ENCODE measurements at regions not wholly inside any gene's neighbourhood (a gene's known extent, or its start where the extent isn't known, plus 50 kb on each side); places are given as distances from the start of the nearest gene placed in this dataset.

DNA sequence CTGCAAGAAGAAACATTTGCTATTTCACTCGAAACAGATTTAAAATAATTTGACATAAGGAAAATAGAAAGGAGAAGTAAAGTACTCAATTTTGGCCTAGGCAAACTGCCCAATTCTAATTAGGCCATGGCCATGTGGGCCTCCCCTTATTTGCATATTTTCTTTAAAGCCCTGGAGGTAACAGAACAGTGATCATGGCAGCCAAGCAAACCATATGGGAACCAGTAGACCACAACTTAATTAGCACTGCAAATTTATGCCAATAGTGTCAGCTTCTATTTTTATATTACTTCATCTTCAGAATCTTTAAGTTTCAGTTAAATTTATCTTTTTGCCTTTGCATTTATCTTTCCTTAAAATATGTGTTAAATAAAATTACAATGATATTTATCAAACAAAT, 63.3 kb upstream of the THSD7A start:
- DNase-seq (ENCODE audit: low spot score in 2 of 2), result no peak
- H3K27me3 ChIP-seq (ENCODE audit: low read depth), result no peaks in the 10 kb centered on the region
- no peaks in the 10 kb centered on the region for H3K36me3 ChIP-seq (replicated peaks)
- in situ Hi-C loops (cut with MboI; ENCODE audit: low sequenced_read_pairs), result no loop called here
- H3K4me1 ChIP-seq, result peaks cover 11% of the 10 kb centered on the region
- H3K4me3 ChIP-seq, result no peak overlapping the region
- no peaks in the 10 kb centered on the region for H3K9me3 ChIP-seq

DNA sequence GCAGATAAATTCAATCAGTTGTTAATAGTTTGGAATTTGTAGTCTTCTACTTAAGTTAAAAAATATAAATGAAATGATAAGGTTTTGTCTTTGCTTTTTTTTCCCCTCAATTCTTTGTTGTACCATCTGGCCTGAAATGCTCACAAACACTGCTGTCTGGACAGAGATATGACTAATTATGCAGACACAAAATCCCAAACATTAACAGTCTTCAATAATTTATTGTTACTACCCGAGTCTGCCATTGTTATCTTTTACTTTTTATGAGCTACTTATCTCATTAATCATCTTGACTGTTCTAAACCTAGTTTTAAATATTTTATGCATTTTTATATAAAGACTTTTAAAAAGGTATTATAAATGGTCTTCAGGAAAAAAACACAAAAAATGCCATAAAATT, 64.7 kb upstream of the THSD7A start:
- Histone ChIP-seq H3K27me3 (ENCODE audit: low read depth) (no peaks in the 10 kb centered on the region), H3K9me3 (no peaks in the 10 kb centered on the region), H3K36me3 (replicated peaks) (no peaks in the 10 kb centered on the region), H3K4me3 (no peak overlapping the region), H3K4me1 (peaks cover 21% of the 10 kb centered on the region)
- DNase-seq (ENCODE audit: low spot score in 2 of 2), result peak in 1 of 2 experiments; percentile 34
- in situ Hi-C loops (cut with MboI; ENCODE audit: low sequenced_read_pairs), result no loop called here

DNA sequence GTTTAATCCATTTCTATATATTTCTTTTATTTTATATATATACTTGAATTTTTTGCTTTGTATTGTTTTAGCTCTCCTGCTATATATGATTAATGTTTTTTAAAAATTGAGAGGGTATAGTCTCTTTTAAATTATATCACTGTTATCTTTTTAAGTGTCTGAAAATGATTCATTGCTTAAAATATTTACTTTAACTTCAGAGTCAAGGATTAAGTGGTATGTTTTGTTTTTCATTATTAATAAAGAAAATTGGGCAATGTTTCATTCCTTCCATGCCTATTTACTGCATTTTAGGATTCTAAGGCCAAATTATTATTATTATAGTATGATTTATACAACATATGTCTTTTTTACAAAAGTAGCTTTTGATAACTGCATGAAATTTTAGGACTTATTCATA, 67.2 kb upstream of the THSD7A start:
- Histone ChIP-seq H3K9me3 (no peaks in the 10 kb centered on the region), H3K4me3 (no peak overlapping the region), H3K4me1 (peaks cover 21% of the 10 kb centered on the region), H3K27me3 (ENCODE audit: low read depth) (no peaks in the 10 kb centered on the region), H3K36me3 (replicated peaks) (no peaks in the 10 kb centered on the region)
- no peak for DNase-seq (ENCODE audit: low spot score in 2 of 2)
- in situ Hi-C loops (cut with MboI; ENCODE audit: low sequenced_read_pairs), result no loop called here

DNA sequence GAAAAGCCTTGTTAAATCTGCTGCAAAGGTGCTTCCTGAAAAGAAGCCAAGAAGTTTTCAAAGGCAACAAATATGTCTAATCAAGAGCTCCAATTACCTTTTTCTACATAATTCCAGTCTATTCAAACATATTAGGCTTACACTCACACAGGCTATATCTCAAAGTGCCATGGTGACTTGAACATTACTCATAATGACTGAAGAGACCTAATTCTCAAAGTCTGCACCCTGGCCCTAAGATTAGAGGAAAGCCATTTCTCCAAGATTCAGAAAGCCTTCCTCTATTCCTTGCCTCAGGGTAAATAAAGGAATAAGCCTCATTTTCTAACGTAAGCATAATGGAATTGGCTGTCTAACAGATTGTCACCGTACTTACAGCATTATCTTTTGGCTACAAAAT, 78.3 kb upstream of the THSD7A start:
- no peaks in the 10 kb centered on the region for H3K36me3 ChIP-seq (replicated peaks)
- H3K4me1 ChIP-seq, result peaks cover 6% of the 10 kb centered on the region; the same call in 1 of the 2 replicates
- no peak for DNase-seq (ENCODE audit: low spot score in 2 of 2)
- in situ Hi-C loops (cut with MboI; ENCODE audit: low sequenced_read_pairs), result no loop called here
- no peaks in the 10 kb centered on the region for H3K27me3 ChIP-seq (ENCODE audit: low read depth)
- no peak overlapping the region for H3K4me3 ChIP-seq
- no peaks in the 10 kb centered on the region; the same call in 1 of the 2 replicates for H3K9me3 ChIP-seq

DNA sequence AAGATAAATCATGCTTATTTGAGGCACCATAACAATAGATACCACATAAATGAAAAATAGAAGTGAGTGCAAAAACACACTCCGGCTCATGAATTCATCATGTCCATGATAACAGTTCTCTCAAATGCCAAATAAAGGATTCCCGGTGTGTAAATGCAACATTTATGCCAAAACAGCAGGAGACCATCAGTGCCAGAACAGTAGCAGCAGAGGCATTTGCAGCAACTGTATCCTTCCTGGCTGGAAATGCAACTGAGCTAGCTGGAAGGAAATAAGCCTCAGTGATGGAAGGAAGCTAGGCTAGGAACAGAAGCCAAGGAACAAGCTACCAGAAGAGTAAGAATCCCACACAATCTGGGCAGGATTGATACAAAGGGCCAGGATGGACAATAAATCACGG, 79.9 kb upstream of the THSD7A start:
- Histone ChIP-seq H3K4me1 (peaks cover 6% of the 10 kb centered on the region; the same call in 1 of the 2 replicates), H3K4me3 (no peak overlapping the region)
- in situ Hi-C loops (cut with MboI; ENCODE audit: low sequenced_read_pairs), result no loop called here

DNA sequence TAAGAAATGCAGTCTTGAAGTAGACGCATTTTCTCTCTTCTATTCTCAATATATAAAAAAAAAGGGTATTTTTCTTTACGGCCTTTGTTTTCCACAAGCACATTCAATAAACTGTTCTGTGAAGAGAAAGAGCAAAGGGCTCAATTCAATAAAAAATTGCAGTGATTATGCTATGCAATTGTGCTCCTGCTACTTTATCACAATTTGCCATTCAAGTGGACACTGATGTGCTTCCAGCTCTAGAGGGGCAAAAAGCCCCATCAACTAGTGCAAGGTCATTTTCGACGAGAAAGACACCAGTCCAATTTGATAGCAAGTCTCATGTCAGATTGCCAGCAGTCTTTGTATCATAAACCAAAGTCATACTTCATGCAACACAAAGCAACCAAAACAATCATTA, 82.6 kb upstream of the THSD7A start:
- in situ Hi-C loops (cut with MboI; ENCODE audit: low sequenced_read_pairs), result no loop called here
- peaks cover 6% of the 10 kb centered on the region; the same call in 1 of the 2 replicates for H3K4me1 ChIP-seq
- no peaks in the 10 kb centered on the region for H3K27me3 ChIP-seq (ENCODE audit: low read depth)
- no peaks in the 10 kb centered on the region; the same call in 1 of the 2 replicates for H3K9me3 ChIP-seq
- H3K4me3 ChIP-seq, result no peak overlapping the region
- no peaks in the 10 kb centered on the region for H3K36me3 ChIP-seq (replicated peaks)
- DNase-seq (ENCODE audit: low spot score in 2 of 2), result no peak

More for the DNA sequence above, 79.9 kb upstream of the THSD7A start:
- DNase-seq (ENCODE audit: low spot score in 2 of 2), result no peak
- no peaks in the 10 kb centered on the region for H3K27me3 ChIP-seq (ENCODE audit: low read depth)
- no peaks in the 10 kb centered on the region for H3K36me3 ChIP-seq (replicated peaks)
- no peaks in the 10 kb centered on the region; the same call in 1 of the 2 replicates for H3K9me3 ChIP-seq

DNA sequence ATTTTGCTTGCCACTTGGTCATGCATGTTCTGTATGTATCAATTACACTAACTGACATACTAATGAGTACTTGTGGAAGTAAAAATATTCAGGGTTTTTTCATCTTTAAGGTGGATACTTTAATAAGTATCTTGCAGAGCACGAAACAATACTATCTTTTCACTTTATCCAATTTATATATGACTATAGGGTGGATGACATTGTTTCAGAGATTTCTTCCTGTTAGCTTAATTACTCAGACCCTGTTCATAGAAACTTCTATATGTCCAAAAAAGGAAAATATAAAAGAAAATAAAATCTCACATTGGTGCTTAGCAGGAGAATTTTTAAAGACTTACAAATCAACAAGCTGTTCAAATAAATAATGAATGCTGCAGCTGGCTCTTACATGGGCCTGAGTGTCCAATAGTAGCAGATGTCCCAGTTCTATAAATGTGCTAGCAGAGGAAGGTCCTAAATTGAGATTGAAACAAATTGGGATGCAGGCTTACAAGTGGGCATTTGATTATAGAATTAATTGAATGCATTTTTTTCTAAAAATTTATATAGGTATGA, 91.5 kb upstream of the THSD7A start:
- H3K27me3 ChIP-seq (ENCODE audit: low read depth), result no peaks in the 10 kb centered on the region
- H3K36me3 ChIP-seq (replicated peaks), result no peaks in the 10 kb centered on the region
- no peaks in the 10 kb centered on the region for H3K4me1 ChIP-seq
- no peak overlapping the region for H3K4me3 ChIP-seq
- no peaks in the 10 kb centered on the region for H3K9me3 ChIP-seq
- DNase-seq (ENCODE audit: low spot score in 2 of 2), result no peak
- in situ Hi-C loops (cut with MboI; ENCODE audit: low sequenced_read_pairs), result no loop called here

DNA sequence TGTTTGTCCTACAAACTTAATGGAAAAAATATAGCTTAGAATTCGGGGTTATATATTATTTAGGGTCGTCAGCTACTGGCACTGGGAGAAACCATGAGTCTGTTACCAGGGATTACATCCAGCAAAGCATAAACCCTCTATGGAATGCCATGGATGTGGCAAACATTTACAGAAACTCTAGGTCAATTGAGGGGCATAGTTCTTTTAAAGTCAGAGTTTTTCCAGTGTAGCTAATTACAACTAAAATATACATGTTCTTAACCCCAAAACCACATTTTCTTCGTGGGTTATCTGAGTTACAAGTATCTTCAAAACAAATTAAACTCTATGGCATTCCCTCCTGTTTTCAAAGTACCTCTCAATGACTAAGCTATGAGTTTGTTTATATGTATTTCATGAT, 99.3 kb upstream of the THSD7A start:
- Histone ChIP-seq H3K4me1 (no peaks in the 10 kb centered on the region), H3K36me3 (replicated peaks) (no peaks in the 10 kb centered on the region), H3K27me3 (ENCODE audit: low read depth) (no peaks in the 10 kb centered on the region), H3K4me3 (no peak overlapping the region), H3K9me3 (no peaks in the 10 kb centered on the region)
- DNase-seq (ENCODE audit: low spot score in 2 of 2), result no peak
- in situ Hi-C loops (cut with MboI; ENCODE audit: low sequenced_read_pairs), result no loop called here

DNA sequence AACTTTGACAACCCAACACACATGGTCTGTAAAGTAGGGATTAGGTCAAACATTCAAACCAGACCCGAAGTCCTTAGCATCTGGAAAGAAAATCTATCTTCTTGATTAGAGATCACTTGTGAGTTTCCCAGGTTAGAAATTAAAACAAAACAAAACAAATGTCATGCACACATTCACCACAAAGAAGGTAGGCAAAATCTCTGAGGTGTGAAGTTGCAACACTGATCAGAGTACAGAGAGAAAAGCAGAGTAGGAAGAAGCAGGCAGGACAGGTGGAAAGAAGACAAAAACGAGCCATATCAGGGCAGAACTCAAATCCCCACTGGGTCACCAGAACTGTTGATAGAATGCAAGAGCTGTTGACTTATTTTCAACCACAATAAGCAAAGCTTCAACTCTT, 102.8 kb upstream of the THSD7A start:
- DNase-seq (ENCODE audit: low spot score in 2 of 2), result no peak
- in situ Hi-C loops (cut with MboI; ENCODE audit: low sequenced_read_pairs), result no loop called here
- Histone ChIP-seq H3K4me3 (no peak overlapping the region), H3K36me3 (replicated peaks) (no peaks in the 10 kb centered on the region), H3K27me3 (ENCODE audit: low read depth) (no peaks in the 10 kb centered on the region), H3K4me1 (no peaks in the 10 kb centered on the region), H3K9me3 (no peaks in the 10 kb centered on the region)

DNA sequence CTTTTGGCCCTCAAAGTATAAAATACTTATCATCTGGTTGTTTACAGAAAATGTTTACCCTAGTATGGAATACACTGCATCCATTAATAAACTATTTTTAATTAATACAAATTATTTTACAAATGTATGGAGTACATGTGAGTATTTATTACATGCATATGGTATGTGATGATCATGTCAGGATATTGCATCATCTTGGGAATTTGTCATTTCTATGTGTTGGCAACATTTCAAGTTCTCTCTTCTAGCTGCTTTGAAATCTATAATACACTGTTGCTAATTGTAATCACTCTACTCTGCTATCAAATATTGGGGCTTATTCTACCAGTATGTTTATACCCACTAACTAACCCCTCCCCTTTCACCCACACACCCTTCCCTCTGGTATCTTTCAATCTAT, 103.9 kb upstream of the THSD7A start:
- in situ Hi-C loops (cut with MboI; ENCODE audit: low sequenced_read_pairs), result no loop called here
- Histone ChIP-seq H3K9me3 (no peaks in the 10 kb centered on the region), H3K36me3 (replicated peaks) (no peaks in the 10 kb centered on the region), H3K27me3 (ENCODE audit: low read depth) (no peaks in the 10 kb centered on the region), H3K4me3 (no peak overlapping the region), H3K4me1 (no peaks in the 10 kb centered on the region)
- no peak for DNase-seq (ENCODE audit: low spot score in 2 of 2)

DNA sequence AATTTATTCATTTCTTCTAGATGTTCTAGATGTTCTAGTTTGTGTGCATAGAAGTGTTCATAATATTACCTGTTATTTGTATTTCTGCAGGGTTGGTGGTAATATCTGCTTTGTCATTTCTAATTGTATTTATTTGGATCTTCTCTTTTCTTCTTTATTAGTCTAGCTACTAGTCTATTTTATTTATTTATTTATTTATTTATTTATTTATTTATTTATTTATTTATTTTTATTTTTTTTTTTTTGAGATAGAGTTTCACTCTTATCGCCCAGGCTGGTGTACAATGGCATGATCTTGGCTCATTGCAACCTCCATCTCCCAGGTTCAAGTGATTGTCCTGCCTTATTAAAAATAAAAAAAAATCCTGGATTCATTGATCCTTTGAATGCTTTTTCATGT, 114.8 kb upstream of the THSD7A start:
- Histone ChIP-seq H3K9me3 (0 out of 2 replicates have a peak, but pooled peaks cover 2% of the 10 kb centered on the region), H3K36me3 (replicated peaks) (no peaks in the 10 kb centered on the region), H3K4me1 (no peaks in the 10 kb centered on the region), H3K27me3 (ENCODE audit: low read depth) (no peaks in the 10 kb centered on the region), H3K4me3 (no peak overlapping the region)
- DNase-seq (ENCODE audit: low spot score in 2 of 2), result no peak
- in situ Hi-C loops (cut with MboI; ENCODE audit: low sequenced_read_pairs), result no loop called here

DNA sequence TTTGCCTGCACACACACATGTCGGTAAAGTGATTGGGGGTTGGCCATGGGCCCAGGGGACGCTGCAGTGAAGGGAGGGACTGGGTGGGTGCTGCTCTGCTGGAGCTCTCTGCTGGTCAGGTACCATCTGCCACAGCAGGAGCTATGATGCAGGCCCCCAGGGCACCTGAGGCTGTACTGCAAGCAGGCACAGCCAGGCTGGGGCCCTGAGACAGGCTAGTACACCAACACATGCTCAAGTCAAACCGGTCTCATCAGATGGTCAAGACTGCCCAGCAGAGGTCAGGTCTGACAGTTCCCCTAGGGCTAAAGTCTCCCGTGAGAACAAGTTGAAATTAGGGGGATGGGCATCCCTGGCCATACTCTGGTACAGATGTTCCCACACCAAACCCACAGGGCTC, 118.3 kb upstream of the THSD7A start:
- Histone ChIP-seq H3K27me3 (ENCODE audit: low read depth) (no peaks in the 10 kb centered on the region), H3K36me3 (replicated peaks) (no peaks in the 10 kb centered on the region), H3K4me3 (no peak overlapping the region), H3K4me1 (no peaks in the 10 kb centered on the region), H3K9me3 (0 out of 2 replicates have a peak, but pooled peaks cover 2% of the 10 kb centered on the region)
- DNase-seq (ENCODE audit: low spot score in 2 of 2), result no peak
- in situ Hi-C loops (cut with MboI; ENCODE audit: low sequenced_read_pairs), result no loop called here

DNA sequence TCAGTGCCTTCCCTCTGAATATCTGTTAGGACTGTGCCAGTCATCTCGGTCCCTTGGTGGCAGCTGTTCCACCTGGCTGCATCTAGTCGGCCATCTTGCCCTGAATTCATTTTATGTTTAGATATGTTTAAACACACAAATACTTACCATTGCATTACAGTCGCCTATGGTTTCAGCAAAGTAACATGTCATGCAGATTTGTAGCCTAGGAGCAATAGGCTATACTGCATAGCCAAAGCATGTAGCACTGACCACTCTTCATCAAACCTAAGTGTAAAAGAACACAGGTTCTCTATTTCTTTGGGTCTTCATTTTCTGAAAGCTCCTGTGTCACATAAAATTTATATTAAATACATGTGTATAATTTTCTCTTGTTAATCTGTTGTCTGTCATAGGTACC, 118.9 kb upstream of the THSD7A start:
- H3K4me3 ChIP-seq, result no peak overlapping the region
- in situ Hi-C loops (cut with MboI; ENCODE audit: low sequenced_read_pairs), result no loop called here
- H3K4me1 ChIP-seq, result no peaks in the 10 kb centered on the region
- DNase-seq (ENCODE audit: low spot score in 2 of 2), result no peak
- no peaks in the 10 kb centered on the region for H3K36me3 ChIP-seq (replicated peaks)
- no peaks in the 10 kb centered on the region for H3K27me3 ChIP-seq (ENCODE audit: low read depth)
- 0 out of 2 replicates have a peak, but pooled peaks cover 2% of the 10 kb centered on the region for H3K9me3 ChIP-seq

DNA sequence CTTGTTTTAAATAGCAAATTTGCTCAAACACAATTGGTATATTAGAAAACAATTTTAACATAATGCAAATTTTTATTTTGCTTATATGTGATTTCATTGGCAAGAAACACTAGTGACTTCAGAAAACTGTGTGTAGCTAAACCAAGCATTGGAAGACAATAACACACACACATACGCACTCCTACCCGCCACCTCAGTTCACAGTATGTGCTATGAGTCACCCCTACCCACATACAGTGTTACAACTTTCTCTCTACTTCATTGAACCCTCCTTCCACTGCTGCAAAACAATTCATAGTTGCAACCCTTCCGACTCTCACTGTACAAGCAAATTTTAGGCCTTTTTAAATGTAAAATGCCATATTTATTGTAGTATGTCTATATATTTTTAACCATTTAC, 119.9 kb upstream of the THSD7A start:
- in situ Hi-C loops (cut with MboI; ENCODE audit: low sequenced_read_pairs), result no loop called here
- no peak for DNase-seq (ENCODE audit: low spot score in 2 of 2)
- no peaks in the 10 kb centered on the region for H3K36me3 ChIP-seq (replicated peaks)
- no peak overlapping the region for H3K4me3 ChIP-seq
- H3K27me3 ChIP-seq (ENCODE audit: low read depth), result no peaks in the 10 kb centered on the region
- H3K9me3 ChIP-seq, result no peaks in the 10 kb centered on the region
- H3K4me1 ChIP-seq, result no peaks in the 10 kb centered on the region

DNA sequence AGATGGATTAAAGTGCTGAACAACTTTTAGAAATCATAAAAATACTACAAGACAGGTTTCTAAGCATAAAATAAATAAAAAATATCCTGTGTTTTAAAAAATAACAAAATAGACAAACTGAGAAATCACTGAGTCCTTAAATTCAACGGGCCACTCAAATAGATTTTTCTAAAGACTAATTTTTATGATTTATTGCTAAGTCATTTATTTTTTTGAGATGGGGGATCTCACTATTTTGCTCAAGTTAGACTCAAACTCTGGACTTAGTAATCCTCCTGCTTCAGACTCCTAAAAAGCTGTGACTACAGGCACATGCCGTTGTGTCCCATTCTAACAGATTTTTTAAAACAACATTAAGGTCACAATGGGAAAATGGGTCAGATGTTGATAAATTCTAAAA, 121.0 kb upstream of the THSD7A start:
- Histone ChIP-seq H3K4me3 (no peak overlapping the region), H3K36me3 (replicated peaks) (no peaks in the 10 kb centered on the region), H3K27me3 (ENCODE audit: low read depth) (no peaks in the 10 kb centered on the region), H3K9me3 (no peaks in the 10 kb centered on the region), H3K4me1 (no peaks in the 10 kb centered on the region)
- in situ Hi-C loops (cut with MboI; ENCODE audit: low sequenced_read_pairs), result no loop called here
- no peak for DNase-seq (ENCODE audit: low spot score in 2 of 2)
